ENCODE measurements at regions not wholly inside any gene's neighbourhood (a gene's known extent, or its start where the extent isn't known, plus 50 kb on each side); places are given as distances from the start of the nearest gene placed in this dataset.

DNA sequence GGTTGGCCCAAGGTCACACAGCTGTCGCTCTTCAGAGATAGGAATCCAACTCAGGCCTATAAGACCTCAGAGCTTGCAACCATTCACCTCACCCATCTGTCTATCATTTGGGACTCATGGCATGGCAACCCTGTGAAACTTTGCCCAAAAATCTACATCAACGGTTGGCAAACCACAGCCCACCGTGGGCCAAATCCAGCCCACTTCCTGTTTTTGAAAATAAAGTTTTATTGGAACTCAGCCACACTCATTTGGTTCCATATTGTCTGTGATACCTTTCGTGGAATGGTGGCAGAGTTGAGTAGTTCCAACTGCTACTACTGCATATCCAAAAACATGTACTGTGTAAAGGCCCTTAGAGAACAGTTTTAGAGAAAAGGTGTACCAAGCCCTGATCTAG lies 307.8 kb downstream of the MN1 start:
- H3K4me3 ChIP-seq = no peak overlapping the region
- H3K27me3 ChIP-seq = no peaks in the 10 kb centered on the region
- H3K9me3 ChIP-seq = no peaks in the 10 kb centered on the region
- H3K4me1 ChIP-seq = peaks cover 0 to 12% (median 7%) of the 10 kb centered on the region in 4 donors
- H3K27ac ChIP-seq = no peak overlapping the region
- TF ChIP-seq, protein P1, sequence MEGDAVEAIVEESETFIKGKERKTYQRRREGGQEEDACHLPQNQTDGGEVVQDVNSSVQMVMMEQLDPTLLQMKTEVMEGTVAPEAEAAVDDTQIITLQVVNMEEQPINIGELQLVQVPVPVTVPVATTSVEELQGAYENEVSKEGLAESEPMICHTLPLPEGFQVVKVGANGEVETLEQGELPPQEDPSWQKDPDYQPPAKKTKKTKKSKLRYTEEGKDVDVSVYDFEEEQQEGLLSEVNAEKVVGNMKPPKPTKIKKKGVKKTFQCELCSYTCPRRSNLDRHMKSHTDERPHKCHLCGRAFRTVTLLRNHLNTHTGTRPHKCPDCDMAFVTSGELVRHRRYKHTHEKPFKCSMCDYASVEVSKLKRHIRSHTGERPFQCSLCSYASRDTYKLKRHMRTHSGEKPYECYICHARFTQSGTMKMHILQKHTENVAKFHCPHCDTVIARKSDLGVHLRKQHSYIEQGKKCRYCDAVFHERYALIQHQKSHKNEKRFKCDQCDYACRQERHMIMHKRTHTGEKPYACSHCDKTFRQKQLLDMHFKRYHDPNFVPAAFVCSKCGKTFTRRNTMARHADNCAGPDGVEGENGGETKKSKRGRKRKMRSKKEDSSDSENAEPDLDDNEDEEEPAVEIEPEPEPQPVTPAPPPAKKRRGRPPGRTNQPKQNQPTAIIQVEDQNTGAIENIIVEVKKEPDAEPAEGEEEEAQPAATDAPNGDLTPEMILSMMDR (IDR thresholded peaks at IDR 0.05) = no peak
- no peak for DNase-seq
- intact Hi-C loops (cut with DNase I; ENCODE audit: low total_unique reads) = no loop called here
- H3K36me3 ChIP-seq = no peaks in the 10 kb centered on the region

DNA sequence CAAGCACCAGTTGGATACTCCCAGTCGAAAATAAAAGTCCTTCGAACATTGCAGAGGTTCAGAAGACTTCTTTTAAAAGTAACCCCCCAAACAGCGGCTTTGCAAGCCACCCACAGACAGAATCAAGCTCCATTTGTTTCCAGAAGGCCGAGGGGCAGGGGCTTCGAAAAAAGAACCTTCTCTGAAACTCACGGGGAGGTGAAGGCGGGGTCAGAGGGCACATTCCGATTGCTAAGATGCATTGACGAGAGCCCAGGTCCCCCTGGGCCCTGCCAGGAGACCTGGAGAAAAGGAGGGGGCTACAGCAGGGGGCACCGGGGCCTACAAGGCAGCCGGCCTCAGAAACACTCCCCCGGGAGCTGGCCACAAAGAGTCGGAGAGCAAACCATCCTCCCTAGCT lies 306.8 kb downstream of the MN1 start:
- DNase-seq = no peak
- TF ChIP-seq, protein P1 (IDR thresholded peaks at IDR 0.05) = no peak
- no peaks in the 10 kb centered on the region for H3K9me3 ChIP-seq
- no peaks in the 10 kb centered on the region for H3K36me3 ChIP-seq
- H3K4me1 ChIP-seq = peaks cover 0 to 7% (median 2%) of the 10 kb centered on the region in 4 donors
- H3K27ac ChIP-seq = no peak overlapping the region
- H3K4me3 ChIP-seq = no peak overlapping the region
- intact Hi-C loops (cut with DNase I; ENCODE audit: low total_unique reads) = no loop called here
- no peaks in the 10 kb centered on the region for H3K27me3 ChIP-seq

DNA sequence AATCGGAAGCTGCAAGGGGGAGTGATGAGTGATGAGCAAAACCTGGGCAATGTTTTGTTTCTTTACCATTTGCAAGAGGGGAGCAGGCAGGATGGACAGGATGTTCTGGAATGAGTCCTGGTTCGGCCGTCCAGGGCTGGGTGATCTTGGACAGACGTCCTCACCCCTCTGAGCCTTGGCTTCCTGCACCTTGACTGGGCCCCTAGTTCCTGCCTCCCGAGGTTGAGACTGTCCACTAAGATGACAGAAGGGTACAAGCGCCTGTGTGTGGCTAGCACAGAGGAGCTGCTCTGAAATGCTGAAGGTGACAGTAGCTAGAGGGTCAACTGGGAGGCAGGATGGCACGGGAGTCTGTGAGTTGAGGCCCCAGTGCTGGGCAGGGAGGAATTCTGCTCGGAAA lies 306.2 kb downstream of the MN1 start:
- Histone ChIP-seq H3K27me3 (no peaks in the 10 kb centered on the region), H3K27ac (no peak overlapping the region), H3K4me3 (no peak overlapping the region), H3K36me3 (no peaks in the 10 kb centered on the region), H3K4me1 (peaks cover 0 to 7% (median 2%) of the 10 kb centered on the region in 4 donors), H3K9me3 (no peaks in the 10 kb centered on the region)
- no peak for DNase-seq
- TF ChIP-seq, protein P1 (IDR thresholded peaks at IDR 0.05) = no peak
- intact Hi-C loops (cut with DNase I; ENCODE audit: low total_unique reads) = no loop called here

DNA sequence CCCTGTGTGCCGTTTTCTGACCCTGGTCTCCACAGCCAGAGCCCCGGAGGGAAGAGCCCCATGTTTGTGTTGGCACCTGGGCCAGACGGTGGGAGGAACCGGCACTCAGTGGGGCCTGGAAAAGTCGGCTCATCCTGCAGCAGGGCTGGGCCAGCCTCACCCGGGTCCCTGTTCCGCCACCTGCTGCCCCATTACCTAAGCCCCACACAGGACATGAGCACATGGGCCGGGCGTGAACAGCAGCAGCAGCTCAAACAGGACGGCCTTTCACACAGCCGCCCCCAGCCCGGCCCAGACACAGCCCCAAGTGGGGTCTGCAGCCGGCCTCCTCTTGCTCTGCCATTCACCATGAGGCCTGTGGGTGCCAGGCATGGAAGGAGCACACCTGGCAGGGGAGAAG lies 302.4 kb downstream of the MN1 start:
- no peak for DNase-seq
- H3K4me1 ChIP-seq = peaks cover 0 to 7% (median 2%) of the 10 kb centered on the region in 4 donors
- H3K4me3 ChIP-seq = no peak overlapping the region
- no peak overlapping the region for H3K27ac ChIP-seq
- no peaks in the 10 kb centered on the region for H3K27me3 ChIP-seq
- H3K9me3 ChIP-seq = no peaks in the 10 kb centered on the region
- intact Hi-C loops (cut with DNase I; ENCODE audit: low total_unique reads) = no loop called here
- TF ChIP-seq, protein P1 (IDR thresholded peaks at IDR 0.05) = no peak
- no peaks in the 10 kb centered on the region for H3K36me3 ChIP-seq

DNA sequence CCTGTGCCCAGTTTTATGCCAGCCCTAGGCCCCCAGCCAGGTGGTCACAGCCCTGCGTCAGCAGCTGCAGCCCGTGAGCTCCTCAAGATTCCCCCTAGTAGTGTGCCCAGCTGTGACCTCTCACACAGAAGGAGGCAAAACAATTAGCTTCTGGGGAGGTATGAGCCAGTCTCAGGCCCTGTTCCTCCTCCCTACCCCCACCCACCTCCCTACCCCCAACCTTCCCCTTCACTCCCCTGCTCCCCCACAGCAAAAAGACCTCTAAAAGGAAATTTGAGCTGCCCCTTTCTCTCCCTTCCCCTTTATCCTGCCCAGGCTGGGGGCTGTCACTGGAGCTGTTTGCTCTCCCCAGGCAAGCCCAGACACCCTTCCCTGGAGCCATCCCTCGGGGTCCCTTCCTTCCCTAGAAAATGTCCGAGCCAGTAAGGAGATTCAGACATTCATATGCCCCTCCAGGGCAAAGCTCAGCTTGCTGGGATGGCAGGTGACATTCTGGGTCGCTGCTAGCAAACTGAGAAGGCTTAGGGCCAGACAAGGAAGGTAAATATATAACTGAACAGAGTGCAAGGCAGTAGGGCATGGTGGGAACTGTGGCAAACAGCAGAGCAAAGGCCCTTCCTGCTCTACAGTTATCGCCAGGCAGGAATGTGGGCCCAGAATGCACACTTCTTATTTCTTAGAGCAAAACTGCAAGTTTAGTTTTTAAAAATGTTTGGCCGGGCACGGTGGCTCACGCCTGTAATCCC lies 300.2 kb downstream of the MN1 start:
- H3K27ac ChIP-seq = no peak overlapping the region
- intact Hi-C loops (cut with DNase I; ENCODE audit: low total_unique reads) = no loop called here
- no peaks in the 10 kb centered on the region for H3K9me3 ChIP-seq
- no peaks in the 10 kb centered on the region for H3K36me3 ChIP-seq
- DNase-seq = no peak
- H3K4me1 ChIP-seq = peaks cover 0 to 10% (median 3%) of the 10 kb centered on the region in 4 donors
- no peaks in the 10 kb centered on the region for H3K27me3 ChIP-seq
- H3K4me3 ChIP-seq = no peak overlapping the region
- TF ChIP-seq, protein P1 (IDR thresholded peaks at IDR 0.05) = no peak

Data from tibial artery (tissue), 4 donors.